ENCODE measurements at regions not wholly inside any gene's neighbourhood (a gene's known extent, or its start where the extent isn't known, plus 50 kb on each side); places are given as distances from the start of the nearest gene placed in this dataset.

- no peaks in the 10 kb centered on the region for H3K4me1 ChIP-seq (ENCODE audit: low read depth, poor library complexity, severe bottlenecking)
- no peak overlapping the region for H3K27ac ChIP-seq
- H3K27me3 ChIP-seq (ENCODE audit: insufficient read depth, low read depth), result no peaks in the 10 kb centered on the region
- no peak overlapping the region for H2AFZ ChIP-seq (ENCODE audit: low read depth)
- H3K9ac ChIP-seq, result no peak overlapping the region
- H3K4me2 ChIP-seq, result no peak overlapping the region
- no peaks in the 10 kb centered on the region for H4K20me1 ChIP-seq (ENCODE audit: insufficient read depth)
- no peak overlapping the region for H3K4me3 ChIP-seq (IDR thresholded peaks at IDR 0.05; ENCODE audit: insufficient read depth, low read depth, low read length)
- no peaks in the 10 kb centered on the region for H3K36me3 ChIP-seq (ENCODE audit: insufficient read depth)
- H3K79me2 ChIP-seq (ENCODE audit: insufficient read depth, low read depth), result no peaks in the 10 kb centered on the region
- TF ChIP-seq CTCF (conservative IDR thresholded peaks at IDR 0.05; ENCODE audit: low read depth, low read length), result no peak
These were observed 105.8 kb downstream of the C12orf50 start for GRCh38 chr12:87923361-87923760.

GRCh38 chr12:87922736-87923135, 106.5 kb downstream of the C12orf50 start:
- Histone ChIP-seq H3K79me2 (ENCODE audit: insufficient read depth, low read depth) (no peaks in the 10 kb centered on the region), H3K4me3 (IDR thresholded peaks at IDR 0.05; ENCODE audit: insufficient read depth, low read depth, low read length) (no peak overlapping the region), H3K27ac (no peak overlapping the region), H3K4me2 (no peak overlapping the region), H3K9ac (no peak overlapping the region), H4K20me1 (ENCODE audit: insufficient read depth) (no peaks in the 10 kb centered on the region), H3K27me3 (ENCODE audit: insufficient read depth, low read depth) (no peaks in the 10 kb centered on the region), H2AFZ (ENCODE audit: low read depth) (no peak overlapping the region), H3K36me3 (ENCODE audit: insufficient read depth) (no peaks in the 10 kb centered on the region), H3K4me1 (ENCODE audit: low read depth, poor library complexity, severe bottlenecking) (no peaks in the 10 kb centered on the region)
- TF ChIP-seq CTCF (conservative IDR thresholded peaks at IDR 0.05; ENCODE audit: low read depth, low read length), result no peak

- Histone ChIP-seq H3K36me3 (ENCODE audit: insufficient read depth) (no peaks in the 10 kb centered on the region), H3K27me3 (ENCODE audit: insufficient read depth, low read depth) (no peaks in the 10 kb centered on the region), H4K20me1 (ENCODE audit: insufficient read depth) (no peaks in the 10 kb centered on the region), H3K4me2 (no peak overlapping the region), H3K79me2 (ENCODE audit: insufficient read depth, low read depth) (no peaks in the 10 kb centered on the region), H3K4me3 (IDR thresholded peaks at IDR 0.05; ENCODE audit: insufficient read depth, low read depth, low read length) (no peak overlapping the region), H3K4me1 (ENCODE audit: low read depth, poor library complexity, severe bottlenecking) (no peaks in the 10 kb centered on the region), H3K27ac (no peak overlapping the region), H3K9ac (no peak overlapping the region), H2AFZ (ENCODE audit: low read depth) (no peak overlapping the region)
- TF ChIP-seq CTCF (conservative IDR thresholded peaks at IDR 0.05; ENCODE audit: low read depth, low read length), result no peak
These were observed 107.6 kb downstream of the C12orf50 start for GRCh38 chr12:87921621-87922020.

DNA sequence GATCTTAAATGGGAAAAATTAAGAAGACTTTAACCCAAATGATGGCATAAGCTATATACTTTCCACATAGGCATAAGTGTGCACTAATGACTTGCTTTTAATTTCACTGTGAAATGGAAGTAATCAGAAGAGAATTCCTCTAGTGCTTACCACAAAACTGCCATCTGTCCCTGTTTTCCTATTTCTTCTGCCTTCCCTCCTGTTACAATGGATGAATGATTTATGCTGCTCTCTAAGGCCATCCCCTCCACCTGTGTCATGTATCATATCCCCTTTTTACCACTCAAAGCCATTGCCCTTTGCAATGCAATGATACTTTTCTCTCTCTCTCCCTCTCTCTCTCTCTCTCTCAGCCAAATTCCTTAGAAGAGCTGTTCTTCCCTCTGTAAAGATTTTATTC, 109.1 kb downstream of the C12orf50 start:
- H3K4me1 ChIP-seq (ENCODE audit: low read depth, poor library complexity, severe bottlenecking), result no peaks in the 10 kb centered on the region
- H2AFZ ChIP-seq (ENCODE audit: low read depth), result no peak overlapping the region
- H3K27me3 ChIP-seq (ENCODE audit: insufficient read depth, low read depth), result no peaks in the 10 kb centered on the region
- H3K36me3 ChIP-seq (ENCODE audit: insufficient read depth), result no peaks in the 10 kb centered on the region
- H3K27ac ChIP-seq, result no peak overlapping the region
- H3K4me3 ChIP-seq (IDR thresholded peaks at IDR 0.05; ENCODE audit: insufficient read depth, low read depth, low read length), result no peak overlapping the region
- H4K20me1 ChIP-seq (ENCODE audit: insufficient read depth), result no peaks in the 10 kb centered on the region
- H3K9ac ChIP-seq, result no peak overlapping the region
- H3K4me2 ChIP-seq, result no peak overlapping the region
- TF ChIP-seq CTCF (conservative IDR thresholded peaks at IDR 0.05; ENCODE audit: low read depth, low read length), result no peak
- no peaks in the 10 kb centered on the region for H3K79me2 ChIP-seq (ENCODE audit: insufficient read depth, low read depth)

DNA sequence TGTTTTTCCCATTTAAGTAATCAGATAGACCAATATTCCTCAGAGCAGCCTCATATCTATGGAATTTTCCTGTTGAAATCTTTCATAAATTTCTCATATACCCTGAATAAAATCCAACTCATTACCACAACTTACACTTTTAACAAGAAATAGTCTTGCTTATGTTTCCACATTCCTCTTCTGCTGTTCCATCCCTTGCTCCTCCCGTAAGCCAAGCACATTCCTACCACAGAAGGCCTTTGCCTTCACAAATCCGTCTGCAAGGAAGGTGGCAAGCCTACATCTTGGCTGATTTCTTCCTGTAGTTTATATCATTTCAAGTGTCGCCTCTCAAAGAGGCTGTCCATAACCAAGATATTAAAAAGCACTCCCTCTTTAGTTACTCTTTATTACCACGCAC, 127.7 kb downstream of the C12orf50 start:
- Histone ChIP-seq H3K27me3 (ENCODE audit: insufficient read depth, low read depth) (no peaks in the 10 kb centered on the region), H3K4me2 (no peak overlapping the region), H3K4me3 (IDR thresholded peaks at IDR 0.05; ENCODE audit: insufficient read depth, low read depth, low read length) (no peak overlapping the region), H4K20me1 (ENCODE audit: insufficient read depth) (no peaks in the 10 kb centered on the region), H3K4me1 (ENCODE audit: low read depth, poor library complexity, severe bottlenecking) (no peaks in the 10 kb centered on the region), H3K79me2 (ENCODE audit: insufficient read depth, low read depth) (no peaks in the 10 kb centered on the region), H2AFZ (ENCODE audit: low read depth) (no peak overlapping the region), H3K9ac (no peak overlapping the region), H3K27ac (no peak overlapping the region), H3K36me3 (ENCODE audit: insufficient read depth) (no peaks in the 10 kb centered on the region)
- no peak for TF ChIP-seq CTCF (conservative IDR thresholded peaks at IDR 0.05; ENCODE audit: low read depth, low read length)

All from KMS-11 (cell line).